Uterus (tissue), 2 donors: ENCODE measurements at regions not wholly inside any gene's neighbourhood (a gene's known extent, or its start where the extent isn't known, plus 50 kb on each side); places are given as distances from the start of the nearest gene placed in this dataset.

ENCODE experiments used
- CTCF ChIP-seq, 4 experiments: fragments of 200-600 bp in 2 of 4; fragments of 450-650 bp in 2 of 4; sonication (generic) in 2 of 4; IDR thresholded peaks; one replicate each; pipeline ENCODE4 v1.5.1; 2016 to 2019; ENCODE audit warnings: antibody characterized with exemption in 4 of 4, mild to moderate bottlenecking in 2 of 4, moderate library complexity in 1 of 4
- POLR2A ChIP-seq, 2 donors: fragments of 450-650 bp; IDR thresholded peaks; one replicate each; pipeline ENCODE4 v1.6.1; 2016; ENCODE audit warnings: antibody characterized with exemption in 2 of 2, mild to moderate bottlenecking in 1 of 2, moderate library complexity in 1 of 2

- TF ChIP-seq CTCF (IDR thresholded peaks at IDR 0.05), result no peak
- no peak for TF ChIP-seq POLR2A (IDR thresholded peaks at IDR 0.05)
Measured at GRCh38 chr16:26985100-26986065, 81.3 kb upstream of the C16orf82 start.
